Activated CD4-positive, alpha-beta T cell treated with anti-CD3 and anti-CD28 coated beads, Interleukin-2, amount 10 ng/mL, durations not matched to agents 7 days and 5 days (primary cell): ENCODE measurements at regions not wholly inside any gene's neighbourhood (a gene's known extent, or its start where the extent isn't known, plus 50 kb on each side); places are given as distances from the start of the nearest gene placed in this dataset.

Experiments
- CTCF ChIA-PET: fragments of 350-600 bp; sonication (Branson Sonifier 250); formaldehyde crosslinking; loops from one replicate; lab custom pipeline; 2021; ENCODE audit warnings: antibody characterized with exemption; lab: Charles Lee
- POLR2A ChIA-PET: fragments of 350-600 bp; sonication (Branson Sonifier 250); formaldehyde crosslinking; loops from one replicate; lab custom pipeline; 2021; ENCODE audit warnings: antibody characterized with exemption; lab: Charles Lee
- DNase-seq: peaks from one replicate; pipeline ENCODE4 v3.0.0-alpha.2; 2020
- H3K27ac Mint-ChIP-seq: one replicate; pipeline ENCODE4 v1.8.0; 2021; ENCODE audit warnings: mild to moderate bottlenecking, moderate library complexity, mixed read lengths
- H3K27me3 Mint-ChIP-seq: one replicate; pipeline ENCODE4 v1.8.0; 2021; ENCODE audit warnings: mixed read lengths
- H3K36me3 Mint-ChIP-seq: one replicate; pipeline ENCODE4 v1.8.0; 2021; ENCODE audit warnings: low read depth, mixed read lengths
- H3K4me1 Mint-ChIP-seq: one replicate; pipeline ENCODE4 v1.8.0; 2021; ENCODE audit warnings: mixed read lengths
- H3K4me3 Mint-ChIP-seq: one replicate; pipeline ENCODE4 v1.8.0; 2021; ENCODE audit warnings: mild to moderate bottlenecking, moderate library complexity, mixed read lengths
- H3K9me3 Mint-ChIP-seq: one replicate; pipeline ENCODE4 v1.8.0; 2021; ENCODE audit warnings: mixed read lengths

GRCh38 chr10:8238986-8239385 is 184.5 kb downstream of the GATA3 start:
- DNase-seq, result peak; percentile 53
- Mint-ChIP-seq H3K27ac (peak overlapping the region; percentile 58), H3K9me3 (peaks cover 12% of the 10 kb centered on the region), H3K4me1 (peaks cover 69% of the 10 kb centered on the region), H3K36me3 (peaks cover 20% of the 10 kb centered on the region), H3K4me3 (peak overlapping the region; percentile 12), H3K27me3 (peaks cover 1% of the 10 kb centered on the region)
- ChIA-PET CTCF (interaction anchor here (1.2 kb wide), 2 partner anchors 19 kb away, joined by 3 read pairs; no protein-coding TSS in a partner anchor), POLR2A (no interaction called here)

GRCh38 chr10:8240861-8241260 is 186.4 kb downstream of the GATA3 start:
- CTCF ChIA-PET, result interaction anchor here (1.2 to 2.0 kb wide), 3 partner anchors 9 to 93 kb away, joined by 3 to 5 read pairs (median 3); no protein-coding TSS in a partner anchor
- Mint-ChIP-seq H3K27me3 (no peaks in the 10 kb centered on the region), H3K4me1 (peaks cover 83% of the 10 kb centered on the region), H3K36me3 (peaks cover 24% of the 10 kb centered on the region), H3K4me3 (no peak overlapping the region), H3K27ac (no peak overlapping the region), H3K9me3 (peaks cover 8% of the 10 kb centered on the region)
- POLR2A ChIA-PET, result no interaction called here
- no peak for DNase-seq

GRCh38 chr10:8242295-8242872 is 187.9 kb downstream of the GATA3 start:
- Mint-ChIP-seq H3K4me3 (no peak overlapping the region), H3K27ac (peak overlapping the region; percentile 66), H3K27me3 (no peaks in the 10 kb centered on the region), H3K9me3 (peaks cover 19% of the 10 kb centered on the region), H3K4me1 (peaks cover 90% of the 10 kb centered on the region), H3K36me3 (peaks cover 32% of the 10 kb centered on the region)
- ChIA-PET CTCF (interaction anchor here (0.9 to 2.0 kb wide), 2 partner anchors 20 to 176 kb away, joined by 3 to 5 read pairs; no protein-coding TSS in a partner anchor), POLR2A (no interaction called here)
- DNase-seq, result no peak

GRCh38 chr10:8245131-8245813 is 190.8 kb downstream of the GATA3 start:
- POLR2A ChIA-PET, result no interaction called here
- peaks cover 65% of the 10 kb centered on the region for H3K4me1 Mint-ChIP-seq

GRCh38 chr10:8245814-8246142 is 191.3 kb downstream of the GATA3 start:
- POLR2A ChIA-PET, result no interaction called here
- CTCF ChIA-PET, result interaction anchor here (1.0 to 1.6 kb wide), 2 partner anchors 9 to 10 kb away, joined by 4 read pairs; no protein-coding TSS in a partner anchor

More at GRCh38 chr10:8245131-8245813, 190.8 kb downstream of the GATA3 start:
- peak overlapping the region; percentile 65 for H3K4me3 Mint-ChIP-seq
- DNase-seq, result peak; percentile 52
- peak overlapping the region; percentile 95 for H3K27ac Mint-ChIP-seq
- CTCF ChIA-PET, result interaction anchor here (0.6 to 1.6 kb wide), 4 partner anchors 9 to 737 kb away, joined by 3 to 4 read pairs (median 4); no protein-coding TSS in a partner anchor
- H3K9me3 Mint-ChIP-seq, result peaks cover 36% of the 10 kb centered on the region
- no peaks in the 10 kb centered on the region for H3K27me3 Mint-ChIP-seq
- H3K36me3 Mint-ChIP-seq, result peaks cover 42% of the 10 kb centered on the region

GRCh38 chr10:8246548-8246947 is 192.1 kb downstream of the GATA3 start:
- DNase-seq, result no peak
- CTCF ChIA-PET, result interaction anchor here (0.6 to 1.6 kb wide), 4 partner anchors 9 to 183 kb away, joined by 3 to 4 read pairs (median 4); no protein-coding TSS in a partner anchor
- Mint-ChIP-seq H3K36me3 (peaks cover 36% of the 10 kb centered on the region), H3K27ac (no peak overlapping the region), H3K27me3 (no peaks in the 10 kb centered on the region), H3K4me1 (peaks cover 58% of the 10 kb centered on the region), H3K9me3 (peaks cover 29% of the 10 kb centered on the region), H3K4me3 (no peak overlapping the region)
- POLR2A ChIA-PET, result no interaction called here

More at GRCh38 chr10:8245814-8246142, 191.3 kb downstream of the GATA3 start:
- H3K27me3 Mint-ChIP-seq, result no peaks in the 10 kb centered on the region
- peaks cover 62% of the 10 kb centered on the region for H3K4me1 Mint-ChIP-seq
- DNase-seq, result no peak
- H3K36me3 Mint-ChIP-seq, result peaks cover 42% of the 10 kb centered on the region
- peak overlapping the region; percentile 95 for H3K27ac Mint-ChIP-seq
- peak overlapping the region; percentile 65 for H3K4me3 Mint-ChIP-seq
- H3K9me3 Mint-ChIP-seq, result peaks cover 36% of the 10 kb centered on the region

GRCh38 chr10:8247191-8247590 is 192.7 kb downstream of the GATA3 start:
- peak overlapping the region; percentile 65 for H3K27ac Mint-ChIP-seq
- no peak for DNase-seq
- ChIA-PET CTCF (interaction anchor here (0.6 to 1.1 kb wide), 4 partner anchors 12 to 184 kb away, joined by 3 read pairs; no protein-coding TSS in a partner anchor), POLR2A (no interaction called here)
- peaks cover 52% of the 10 kb centered on the region for H3K4me1 Mint-ChIP-seq
- no peak overlapping the region for H3K4me3 Mint-ChIP-seq
- H3K27me3 Mint-ChIP-seq, result no peaks in the 10 kb centered on the region
- H3K9me3 Mint-ChIP-seq, result peaks cover 29% of the 10 kb centered on the region
- H3K36me3 Mint-ChIP-seq, result peaks cover 36% of the 10 kb centered on the region

GRCh38 chr10:8248868-8249267 is 194.4 kb downstream of the GATA3 start:
- ChIA-PET CTCF (interaction anchor here (0.6 kb wide), 1 partner anchor 16 kb away, joined by 3 read pairs; no protein-coding TSS in a partner anchor), POLR2A (no interaction called here)
- Mint-ChIP-seq H3K36me3 (peaks cover 31% of the 10 kb centered on the region), H3K9me3 (peaks cover 30% of the 10 kb centered on the region), H3K27me3 (no peaks in the 10 kb centered on the region), H3K4me1 (peaks cover 40% of the 10 kb centered on the region), H3K27ac (no peak overlapping the region), H3K4me3 (no peak overlapping the region)
- DNase-seq, result no peak

GRCh38 chr10:8254350-8254749 is 199.9 kb downstream of the GATA3 start:
- Mint-ChIP-seq H3K36me3 (peaks cover 11% of the 10 kb centered on the region), H3K4me1 (peaks cover 23% of the 10 kb centered on the region), H3K27me3 (no peaks in the 10 kb centered on the region), H3K9me3 (peaks cover 10% of the 10 kb centered on the region), H3K4me3 (no peak overlapping the region), H3K27ac (no peak overlapping the region)
- ChIA-PET CTCF (no interaction called here), POLR2A (no interaction called here)
- no peak for DNase-seq

- Mint-ChIP-seq H3K36me3 (peaks cover 7% of the 10 kb centered on the region), H3K27ac (no peak overlapping the region), H3K4me1 (peaks cover 23% of the 10 kb centered on the region), H3K9me3 (peaks cover 7% of the 10 kb centered on the region), H3K27me3 (no peaks in the 10 kb centered on the region), H3K4me3 (no peak overlapping the region)
- POLR2A ChIA-PET, result interaction anchor here (0.6 to 0.8 kb wide), 2 partner anchors 61 to 68 kb away, joined by 3 to 9 read pairs; no protein-coding TSS in a partner anchor
- no peak for DNase-seq
- CTCF ChIA-PET, result interaction anchor here (0.7 to 1.5 kb wide), 5 partner anchors 9 to 71 kb away, joined by 3 to 5 read pairs (median 3); no protein-coding TSS in a partner anchor
Measured at GRCh38 chr10:8255301-8255700, 200.8 kb downstream of the GATA3 start.

GRCh38 chr10:8260645-8261044 is 206.2 kb downstream of the GATA3 start:
- ChIA-PET CTCF (interaction anchor here (1.1 kb wide), 1 partner anchor 10 kb away, joined by 3 read pairs; no protein-coding TSS in a partner anchor), POLR2A (no interaction called here)
- H3K9me3 Mint-ChIP-seq, result peaks cover 4% of the 10 kb centered on the region
- peaks cover 8% of the 10 kb centered on the region for H3K4me1 Mint-ChIP-seq
- H3K4me3 Mint-ChIP-seq, result no peak overlapping the region
- no peak for DNase-seq
- H3K27me3 Mint-ChIP-seq, result peaks cover 5% of the 10 kb centered on the region
- H3K27ac Mint-ChIP-seq, result no peak overlapping the region
- peaks cover 2% of the 10 kb centered on the region for H3K36me3 Mint-ChIP-seq

- Mint-ChIP-seq H3K27ac (no peak overlapping the region), H3K27me3 (peaks cover 5% of the 10 kb centered on the region), H3K4me1 (peaks cover 8% of the 10 kb centered on the region), H3K9me3 (peaks cover 4% of the 10 kb centered on the region), H3K4me3 (no peak overlapping the region), H3K36me3 (peaks cover 2% of the 10 kb centered on the region)
- ChIA-PET CTCF (interaction anchor here (1.2 to 1.8 kb wide), 2 partner anchors 14 to 21 kb away, joined by 3 to 5 read pairs; no protein-coding TSS in a partner anchor), POLR2A (no interaction called here)
- no peak for DNase-seq
Measured at GRCh38 chr10:8262317-8262716, 207.8 kb downstream of the GATA3 start.

GRCh38 chr10:8269976-8270375 is 215.5 kb downstream of the GATA3 start:
- Mint-ChIP-seq H3K9me3 (no peaks in the 10 kb centered on the region), H3K36me3 (no peaks in the 10 kb centered on the region), H3K27me3 (peaks cover 5% of the 10 kb centered on the region), H3K27ac (no peak overlapping the region), H3K4me3 (no peak overlapping the region), H3K4me1 (no peaks in the 10 kb centered on the region)
- DNase-seq, result no peak
- ChIA-PET CTCF (no interaction called here), POLR2A (no interaction called here)
